ENCODE measurements at regions not wholly inside any gene's neighbourhood (a gene's known extent, or its start where the extent isn't known, plus 50 kb on each side); places are given as distances from the start of the nearest gene placed in this dataset.

GRCh38 chr2:129907256-129907998 is 72.0 kb upstream of the RAB6C start:
- Histone ChIP-seq H3K27ac (replicated peaks) (no peak overlapping the region), H3K27me3 (ENCODE audit: insufficient read depth, poor library complexity, severe bottlenecking) (no peaks in the 10 kb centered on the region), H3K4me3 (replicated peaks; ENCODE audit: insufficient read depth, low read length) (no peak overlapping the region)
- TF ChIP-seq CTCF (IDR thresholded peaks at IDR 0.05; ENCODE audit: insufficient read depth, low read length) (no peak), POLR2AphosphoS5 (IDR thresholded peaks at IDR 0.05; ENCODE audit: low read depth) (no peak), SPI1 (IDR thresholded peaks at IDR 0.05; ENCODE audit: borderline replicate concordance, low read depth) (no peak), REST (IDR thresholded peaks at IDR 0.05; ENCODE audit: insufficient replicate concordance, low read depth) (no peak), GABPA (IDR thresholded peaks at IDR 0.05; ENCODE audit: low read depth) (no peak)
- no peak for DNase-seq (ENCODE audit: low read depth in 1 of 2, low spot score in 1 of 2)

GRCh38 chr2:129908721-129909373 is 70.6 kb upstream of the RAB6C start:
- H3K27me3 ChIP-seq (ENCODE audit: insufficient read depth, poor library complexity, severe bottlenecking) = no peaks in the 10 kb centered on the region
- H3K27ac ChIP-seq (replicated peaks) = no peak overlapping the region
- DNase-seq (ENCODE audit: low read depth in 1 of 2, low spot score in 1 of 2) = no peak
- TF ChIP-seq GABPA (IDR thresholded peaks at IDR 0.05; ENCODE audit: low read depth) (no peak), SPI1 (IDR thresholded peaks at IDR 0.05; ENCODE audit: borderline replicate concordance, low read depth) (no peak), POLR2AphosphoS5 (IDR thresholded peaks at IDR 0.05; ENCODE audit: low read depth) (no peak), REST (IDR thresholded peaks at IDR 0.05; ENCODE audit: insufficient replicate concordance, low read depth) (no peak), CTCF (IDR thresholded peaks at IDR 0.05; ENCODE audit: insufficient read depth, low read length) (no peak)
- no peak overlapping the region for H3K4me3 ChIP-seq (replicated peaks; ENCODE audit: insufficient read depth, low read length)

GRCh38 chr2:129909651-129910418 is 69.6 kb upstream of the RAB6C start:
- no peak for TF ChIP-seq REST (IDR thresholded peaks at IDR 0.05; ENCODE audit: insufficient replicate concordance, low read depth)
- no peak for TF ChIP-seq SPI1 (IDR thresholded peaks at IDR 0.05; ENCODE audit: borderline replicate concordance, low read depth)
- TF ChIP-seq POLR2AphosphoS5 (IDR thresholded peaks at IDR 0.05; ENCODE audit: low read depth) = no peak
- TF ChIP-seq GABPA (IDR thresholded peaks at IDR 0.05; ENCODE audit: low read depth) = no peak
- no peak for TF ChIP-seq CTCF (IDR thresholded peaks at IDR 0.05; ENCODE audit: insufficient read depth, low read length)
- Histone ChIP-seq H3K4me3 (replicated peaks; ENCODE audit: insufficient read depth, low read length) (no peak overlapping the region), H3K27me3 (ENCODE audit: insufficient read depth, poor library complexity, severe bottlenecking) (no peaks in the 10 kb centered on the region), H3K27ac (replicated peaks) (no peak overlapping the region)
- no peak for DNase-seq (ENCODE audit: low read depth in 1 of 2, low spot score in 1 of 2)

Measured in HL-60 (cell line).